Common myeloid progenitor, CD34-positive (primary cell): ENCODE measurements at regions not wholly inside any gene's neighbourhood (a gene's known extent, or its start where the extent isn't known, plus 50 kb on each side); places are given as distances from the start of the nearest gene placed in this dataset.

Experiments used
- CTCF ChIA-PET: fragments of 350-600 bp; sonication (Branson Sonifier 250); formaldehyde crosslinking; loops from one replicate; lab custom pipeline; 2021; ENCODE audit warnings: antibody characterized with exemption; lab: Charles Lee
- POLR2A ChIA-PET: fragments of 350-600 bp; sonication (Branson Sonifier 250); formaldehyde crosslinking; loops from one replicate; lab custom pipeline; 2021; ENCODE audit warnings: antibody characterized with exemption; lab: Charles Lee
- DNase-seq, 3 donors: peaks; one replicate each; pipeline versions ENCODE4 v3.0.0 to v3.0.0-alpha.2; 2013
- H3K27ac ChIP-seq, 2 experiments: 1 replicate in 1 of 2; 2 replicates in 1 of 2; pipeline ENCODE4 v1.7.0; 2013; ENCODE audit warnings: inconsistent platforms in 2 of 2, low read length in 2 of 2, mild to moderate bottlenecking in 2 of 2, low read depth in 1 of 2, moderate library complexity in 1 of 2; ENCODE audit not compliant: severe bottlenecking in 2 of 2, insufficient read depth in 1 of 2, poor library complexity in 1 of 2
- H3K27me3 ChIP-seq, 5 experiments: replicated peaks in 2 of 5; 1 replicate in 3 of 5; 2 replicates in 2 of 5; pipeline versions ENCODE4 v1.6.1 to v1.7.0; 2013; ENCODE audit warnings: low read length in 4 of 5, mild to moderate bottlenecking in 2 of 5, moderate library complexity in 2 of 5, inconsistent platforms in 1 of 5; ENCODE audit not compliant: insufficient read depth in 5 of 5, control insufficient read depth in 4 of 5
- H3K36me3 ChIP-seq, 4 experiments: 1 replicate in 2 of 4; 2 replicates in 2 of 4; pipeline versions ENCODE4 v1.6.1 to v1.7.0; 2013; ENCODE audit warnings: low read length in 3 of 4, control low read depth in 1 of 4, mild to moderate bottlenecking in 1 of 4; ENCODE audit not compliant: control insufficient read depth in 4 of 4, insufficient read depth in 4 of 4
- H3K4me1 ChIP-seq, 4 experiments: 1 replicate in 3 of 4; 2 replicates in 1 of 4; pipeline versions ENCODE4 v1.6.1 to v1.7.1; 2013; ENCODE audit warnings: low read length in 3 of 4, mild to moderate bottlenecking in 3 of 4, control low read depth in 1 of 4, inconsistent platforms in 1 of 4, moderate library complexity in 1 of 4; ENCODE audit not compliant: control insufficient read depth in 4 of 4, insufficient read depth in 4 of 4; ENCODE audit errors: control extremely low read depth in 1 of 4
- H3K4me3 ChIP-seq, 7 experiments: 1 replicate in 4 of 7; 2 replicates in 3 of 7; pipeline versions ENCODE4 v1.5.1 to v1.7.0; 2013; ENCODE audit warnings: mild to moderate bottlenecking in 7 of 7, low read length in 6 of 7, moderate library complexity in 6 of 7, inconsistent platforms in 2 of 7, low read depth in 2 of 7, control low read depth in 1 of 7; ENCODE audit not compliant: insufficient read depth in 4 of 7, control insufficient read depth in 1 of 7; ENCODE audit errors: extremely low read depth in 1 of 7
- H3K9me3 ChIP-seq, 5 experiments: 1 replicate in 4 of 5; 2 replicates in 1 of 5; pipeline versions ENCODE4 v1.6.1 to v1.7.1; 2013; ENCODE audit warnings: low read length in 4 of 5, mild to moderate bottlenecking in 2 of 5, inconsistent platforms in 1 of 5, low read depth in 1 of 5, moderate library complexity in 1 of 5; ENCODE audit not compliant: control insufficient read depth in 4 of 5, insufficient read depth in 2 of 5; ENCODE audit errors: control extremely low read depth in 1 of 5
- WGBS: methylation state at CpG from one replicate; pipeline ENCODE4 v1.1.5; 2013; ENCODE audit not compliant: insufficient coverage; 5-methylcytosine and 5-hydroxymethylcytosine counted together

DNA sequence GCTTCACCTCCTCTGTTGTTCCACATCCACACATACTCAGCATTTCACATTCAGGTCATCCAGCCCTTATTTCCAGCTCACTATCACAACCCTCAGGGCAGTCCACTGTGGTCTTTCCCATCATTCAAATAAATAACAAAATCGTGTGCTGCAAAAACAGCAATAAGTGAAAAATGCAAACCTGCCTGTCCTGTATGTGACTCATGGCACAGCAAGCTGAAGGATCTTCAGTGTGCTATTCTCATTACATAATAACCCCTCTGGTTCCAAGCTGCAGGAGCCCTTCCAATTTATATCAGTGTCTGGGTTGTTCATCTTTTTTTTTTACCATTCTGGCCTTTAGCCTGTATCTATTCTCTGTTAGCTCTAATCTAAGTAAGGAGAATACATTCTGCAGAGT is 185.3 kb upstream of the UBE2E2 start:
- no CpG with 5 or more reads among the region's 1 CpG for WGBS
- H3K27me3 ChIP-seq, result no peaks in the 10 kb centered on the region
- H3K36me3 ChIP-seq, result no peaks in the 10 kb centered on the region
- peaks cover 0 to 9% (median 0%) of the 10 kb centered on the region in 5 experiments for H3K9me3 ChIP-seq
- no peak overlapping the region for H3K27ac ChIP-seq
- ChIA-PET CTCF (no interaction called here), POLR2A (no interaction called here)
- no peak overlapping the region for H3K4me3 ChIP-seq
- no peak for DNase-seq
- H3K4me1 ChIP-seq, result peaks cover 0 to 3% (median 0%) of the 10 kb centered on the region in 4 experiments

- H3K36me3 ChIP-seq, result no peaks in the 10 kb centered on the region
- DNase-seq, result peak in 1 of 3 donors; percentile 12
- no peaks in the 10 kb centered on the region for H3K27me3 ChIP-seq
- H3K9me3 ChIP-seq, result peaks cover 0 to 9% (median 0%) of the 10 kb centered on the region in 5 experiments
- H3K4me3 ChIP-seq, result no peak overlapping the region
- WGBS, result 48% methylated on average over 3 of the region's 4 CpGs
- H3K4me1 ChIP-seq, result peaks cover 0 to 3% (median 0%) of the 10 kb centered on the region in 4 experiments
- no peak overlapping the region for H3K27ac ChIP-seq
- POLR2A ChIA-PET, result no interaction called here
- CTCF ChIA-PET, result no interaction called here
Measured at GRCh38 chr3:23019596-23020300, 183.4 kb upstream of the UBE2E2 start.

- Histone ChIP-seq H3K27me3 (no peaks in the 10 kb centered on the region), H3K4me1 (no peaks in the 10 kb centered on the region), H3K9me3 (no peaks in the 10 kb centered on the region), H3K4me3 (no peak overlapping the region), H3K36me3 (no peaks in the 10 kb centered on the region), H3K27ac (no peak overlapping the region)
- CTCF ChIA-PET, result interaction anchor here (1.1 kb wide), 1 partner anchor 15 kb away, joined by 3 read pairs; no protein-coding TSS in a partner anchor
- DNase-seq, result no peak
- no CpG with 5 or more reads among the region's 2 CpGs for WGBS
- POLR2A ChIA-PET, result no interaction called here
Measured at GRCh38 chr3:23028294-23028693, 174.8 kb upstream of the UBE2E2 start.

DNA sequence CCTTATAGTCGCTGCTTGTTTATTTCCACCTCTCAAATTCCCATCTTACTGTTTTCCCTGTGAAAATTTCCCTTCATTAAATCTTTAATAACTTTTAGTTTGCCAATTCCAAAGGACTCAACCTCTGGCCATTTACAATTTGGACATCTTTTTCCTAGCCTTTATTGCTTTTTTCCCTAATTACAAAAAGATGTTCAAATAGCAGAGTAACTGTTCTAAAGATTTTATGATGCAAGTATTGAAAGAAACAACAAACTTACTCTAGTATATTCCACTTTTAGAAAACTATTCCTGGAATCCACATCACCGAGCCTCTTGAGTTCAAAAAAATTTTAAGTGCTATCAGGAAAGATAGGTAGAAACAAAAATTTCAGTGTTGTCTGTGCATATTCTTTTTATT is 174.1 kb upstream of the UBE2E2 start:
- Histone ChIP-seq H3K9me3 (no peaks in the 10 kb centered on the region), H3K4me3 (no peak overlapping the region), H3K27me3 (no peaks in the 10 kb centered on the region), H3K27ac (no peak overlapping the region), H3K36me3 (no peaks in the 10 kb centered on the region), H3K4me1 (no peaks in the 10 kb centered on the region)
- CTCF ChIA-PET, result no interaction called here
- POLR2A ChIA-PET, result no interaction called here
- WGBS, result 100% methylated on average over 1 of the region's 2 CpGs
- no peak for DNase-seq

- Histone ChIP-seq H3K27me3 (no peaks in the 10 kb centered on the region), H3K4me3 (no peak overlapping the region), H3K9me3 (no peaks in the 10 kb centered on the region), H3K4me1 (peaks cover 0 to 15% (median 8%) of the 10 kb centered on the region in 4 experiments), H3K27ac (no peak overlapping the region), H3K36me3 (no peaks in the 10 kb centered on the region)
- DNase-seq, result no peak
- whole genome bisulfite sequencing, result 75% methylated on average over 8 of the region's 9 CpGs
- CTCF ChIA-PET, result no interaction called here
- POLR2A ChIA-PET, result no interaction called here
Measured at GRCh38 chr3:23035927-23036640, 167.0 kb upstream of the UBE2E2 start.

DNA sequence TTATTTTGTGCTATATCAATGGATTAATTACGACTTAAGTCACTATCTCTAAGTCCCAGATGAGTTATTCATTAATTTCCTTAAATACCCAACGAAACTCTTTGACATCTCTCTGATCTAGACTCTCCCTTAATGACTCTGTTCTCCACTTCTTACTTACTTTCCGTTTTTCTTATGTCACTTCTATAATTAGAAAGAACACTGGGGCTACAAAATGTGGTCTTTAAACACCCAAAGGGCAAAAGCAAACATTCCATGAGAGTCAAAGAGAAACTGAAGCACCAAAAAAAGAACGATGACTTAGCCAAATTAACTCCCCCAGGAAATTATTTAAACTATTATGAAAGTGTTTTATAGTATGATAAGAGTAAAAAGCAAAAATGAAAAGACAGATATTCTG is 166.4 kb upstream of the UBE2E2 start:
- Histone ChIP-seq H3K4me1 (peaks cover 0 to 15% (median 8%) of the 10 kb centered on the region in 4 experiments), H3K27ac (no peak overlapping the region), H3K4me3 (no peak overlapping the region), H3K27me3 (no peaks in the 10 kb centered on the region), H3K36me3 (no peaks in the 10 kb centered on the region), H3K9me3 (no peaks in the 10 kb centered on the region)
- DNase-seq, result peak in 2 of 3 donors; percentile 31 to 44
- 9% methylated on average over 1 of the region's 4 CpGs for WGBS
- CTCF ChIA-PET, result no interaction called here
- POLR2A ChIA-PET, result no interaction called here

- H3K4me3 ChIP-seq, result no peak overlapping the region
- ChIA-PET POLR2A (no interaction called here), CTCF (no interaction called here)
- H3K27ac ChIP-seq, result no peak overlapping the region
- H3K27me3 ChIP-seq, result no peaks in the 10 kb centered on the region
- peaks cover 0 to 15% (median 8%) of the 10 kb centered on the region in 4 experiments for H3K4me1 ChIP-seq
- H3K9me3 ChIP-seq, result no peaks in the 10 kb centered on the region
- no peaks in the 10 kb centered on the region for H3K36me3 ChIP-seq
- DNase-seq, result peak; percentile 6 to 85 (median 68)
- 10% methylated on average over 2 of the region's 2 CpGs for WGBS
Measured at GRCh38 chr3:23038471-23038870, 164.7 kb upstream of the UBE2E2 start.
